Choroid plexus epithelial cell (primary cell): ENCODE measurements at regions not wholly inside any gene's neighbourhood (a gene's known extent, or its start where the extent isn't known, plus 50 kb on each side); places are given as distances from the start of the nearest gene placed in this dataset.

Experiments used
- DNase-seq: peaks from one replicate; pipeline ENCODE4 v3.0.0-alpha.2; 2010; ENCODE audit warnings: low read depth
- H3K4me3 ChIP-seq: 2 replicates; pipeline ENCODE4 v1.5.1; 2011; ENCODE audit warnings: low read depth, mild to moderate bottlenecking, control low read depth, low read length, moderate library complexity
- CTCF ChIP-seq: conservative IDR thresholded peaks from 2 replicates; pipeline ENCODE4 v1.5.1; 2011; ENCODE audit warnings: low read depth, mild to moderate bottlenecking, control low read depth, inconsistent platforms, low read length, moderate library complexity

GRCh38 chr12:115011703-115012102, 327.7 kb upstream of the TBX3 start:
- no peak for TF ChIP-seq CTCF
- H3K4me3 ChIP-seq: no peak overlapping the region
- no peak for DNase-seq

- H3K4me3 ChIP-seq: no peak overlapping the region
- DNase-seq: peak; percentile 20
- TF ChIP-seq CTCF: no peak
Measured at GRCh38 chr12:115010324-115010995, 326.5 kb upstream of the TBX3 start.

GRCh38 chr12:115008929-115009328, 325.0 kb upstream of the TBX3 start:
- TF ChIP-seq CTCF: no peak
- no peak for DNase-seq
- H3K4me3 ChIP-seq: no peak overlapping the region

- TF ChIP-seq CTCF: no peak
- DNase-seq: peak; percentile 57
- no peak overlapping the region for H3K4me3 ChIP-seq
Measured at GRCh38 chr12:115004470-115005146, 320.6 kb upstream of the TBX3 start.

- no peak for TF ChIP-seq CTCF
- no peak overlapping the region for H3K4me3 ChIP-seq
- no peak for DNase-seq
Measured at GRCh38 chr12:115002434-115002833, 318.5 kb upstream of the TBX3 start.

DNA sequence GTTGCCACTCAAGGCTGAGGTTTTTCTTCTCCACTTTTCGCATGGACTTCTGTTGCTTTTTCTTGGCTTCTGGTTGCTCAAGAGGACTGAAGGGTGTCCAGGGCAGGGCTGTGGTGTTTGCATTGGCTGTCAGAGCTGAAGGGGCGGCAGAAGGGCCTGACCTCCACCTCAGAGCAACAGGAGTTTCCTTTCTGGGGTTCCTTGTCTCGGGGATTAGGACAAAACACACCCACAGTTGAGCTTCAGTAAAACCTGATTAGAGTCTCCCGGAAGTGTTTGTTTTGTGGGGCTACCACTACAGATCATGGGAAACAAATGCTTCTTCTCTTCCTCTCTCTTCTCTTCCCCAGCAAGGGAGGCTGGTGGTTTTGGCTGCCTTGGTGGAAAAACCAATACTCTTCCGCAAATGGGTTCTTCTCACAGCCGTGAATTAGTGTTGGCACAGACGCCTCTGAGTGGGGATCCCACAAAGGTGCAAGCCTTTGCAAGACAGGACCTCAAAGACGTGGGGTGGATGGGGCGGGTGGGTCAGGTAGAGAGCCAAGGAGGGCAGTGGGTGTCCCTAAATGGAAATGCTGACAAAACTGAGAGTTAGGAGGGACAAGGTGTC, 317.7 kb upstream of the TBX3 start:
- no peak overlapping the region for H3K4me3 ChIP-seq
- TF ChIP-seq CTCF: no peak
- peak; percentile 77 for DNase-seq
